Right ventricle myocardium superior (tissue), 1 donor: ENCODE measurements at regions not wholly inside any gene's neighbourhood (a gene's known extent, or its start where the extent isn't known, plus 50 kb on each side); places are given as distances from the start of the nearest gene placed in this dataset.
A peak's percentile ranks its signal among the peaks of the same experiment; 100 is the strongest.

Experiments used
- ATAC-seq: fragments of 200-7000 bp; cut with Tn5 transposase; one replicate; pipeline ENCODE4 v1.9.1; 2020; ENCODE audit warnings: mild to moderate bottlenecking; ENCODE audit not compliant: poor library complexity
- DNase-seq: peaks from one replicate; pipeline ENCODE4 v3.0.0-alpha.2; 2020
- intact Hi-C: fragments of 100-400 bp; cut with DNase I; formaldehyde crosslinking; loops from one replicate; pipeline ENCODE4 v1.11.2; 2022
- donor health status: DM: no; HTN: yes; CAD: no; lungs with severe emphysema.

DNA sequence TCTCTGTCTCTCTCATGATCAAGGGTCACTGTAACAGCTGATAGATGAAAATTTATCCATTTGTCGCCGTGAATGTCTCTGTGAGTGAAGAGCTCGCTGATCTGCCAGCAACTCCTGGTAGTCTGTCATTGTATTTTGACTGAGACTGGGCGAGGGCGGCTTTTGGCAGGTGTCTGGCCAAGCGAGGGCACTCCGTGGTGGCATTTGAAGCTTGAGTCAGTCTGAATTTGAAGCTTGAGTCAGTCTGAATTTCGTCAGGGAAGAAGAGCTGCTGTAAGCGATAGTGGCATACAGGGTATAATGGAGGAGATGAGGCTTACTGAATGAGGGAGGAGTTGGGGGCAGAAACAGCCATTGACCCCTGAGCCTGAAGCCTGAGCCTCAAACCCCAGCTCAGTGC is 56.8 kb upstream of the FAM181A start:
- intact Hi-C loops = no loop called here
- no peak for ATAC-seq
- DNase-seq = no peak

DNA sequence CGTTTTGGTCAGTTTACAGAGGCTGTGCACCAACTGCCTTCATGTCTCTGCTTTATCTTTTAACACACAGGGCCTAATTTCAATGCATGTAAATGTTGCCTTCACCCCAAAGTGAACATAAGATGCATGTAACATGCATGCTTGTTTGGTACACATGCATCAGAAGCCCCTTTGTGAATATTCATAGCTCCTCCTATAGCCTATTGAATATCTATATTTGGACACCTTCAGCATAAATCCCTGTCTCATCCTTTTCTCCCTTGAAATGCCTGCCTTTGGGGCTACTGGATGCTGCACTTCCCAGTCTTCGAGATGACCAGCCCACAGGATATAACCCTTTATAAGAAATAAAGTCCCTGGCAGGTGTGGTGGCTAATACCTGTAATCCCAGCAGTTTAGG is 57.7 kb upstream of the FAM181A start:
- intact Hi-C loops = no loop called here
- no peak for ATAC-seq
- no peak for DNase-seq

- DNase-seq = no peak
- ATAC-seq = no peak
- intact Hi-C loops = no loop called here
These were observed 59.0 kb upstream of the FAM181A start for GRCh38 chr14:93868165-93868564.

DNA sequence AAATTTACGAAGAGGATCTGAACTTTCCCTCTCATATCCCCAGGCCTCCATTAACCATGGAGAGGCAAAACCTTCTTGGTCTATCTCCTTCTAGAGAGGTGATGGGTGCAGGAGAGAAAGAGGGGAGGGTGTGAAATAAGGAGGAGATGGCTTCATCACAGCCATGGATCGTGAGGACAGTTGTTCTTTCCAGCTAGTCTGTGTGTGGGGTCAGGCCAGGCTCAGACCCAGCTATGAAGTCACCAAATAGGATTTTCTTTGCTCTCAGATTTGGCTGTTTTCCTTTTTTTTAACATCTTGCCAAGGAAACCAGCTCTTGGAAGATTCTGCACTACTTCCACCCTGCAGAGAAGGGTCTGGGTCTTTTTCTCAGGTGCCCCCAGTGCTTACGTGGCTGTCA is 64.9 kb upstream of the FAM181A start:
- no peak for ATAC-seq
- intact Hi-C loops = no loop called here

GRCh38 chr14:93861836-93862235 is 65.3 kb upstream of the FAM181A start:
- ATAC-seq = no peak
- no peak for DNase-seq
- intact Hi-C loops = no loop called here

More for the DNA sequence above, 64.9 kb upstream of the FAM181A start:
- DNase-seq = no peak

DNA sequence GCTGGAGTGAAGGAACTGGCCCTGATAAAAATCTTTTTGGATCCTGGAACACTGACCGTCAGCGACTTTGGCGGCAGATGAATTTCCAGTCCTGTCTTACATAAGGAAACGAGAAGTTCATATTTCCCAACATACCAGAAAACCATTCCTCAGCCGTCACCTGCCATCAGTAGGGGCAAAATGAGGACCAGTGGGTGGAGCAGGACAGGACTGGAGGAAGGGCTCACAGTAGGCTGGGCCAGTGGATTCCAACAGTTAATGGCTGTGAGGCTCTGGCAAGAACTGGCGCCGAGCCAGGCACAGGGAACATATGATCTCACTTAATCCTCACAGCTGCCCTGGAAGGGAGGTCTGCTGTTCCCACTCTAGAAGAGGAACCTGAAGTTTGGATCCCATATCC is 67.2 kb upstream of the FAM181A start:
- intact Hi-C loops = no loop called here
- ATAC-seq = no peak
- DNase-seq = no peak

DNA sequence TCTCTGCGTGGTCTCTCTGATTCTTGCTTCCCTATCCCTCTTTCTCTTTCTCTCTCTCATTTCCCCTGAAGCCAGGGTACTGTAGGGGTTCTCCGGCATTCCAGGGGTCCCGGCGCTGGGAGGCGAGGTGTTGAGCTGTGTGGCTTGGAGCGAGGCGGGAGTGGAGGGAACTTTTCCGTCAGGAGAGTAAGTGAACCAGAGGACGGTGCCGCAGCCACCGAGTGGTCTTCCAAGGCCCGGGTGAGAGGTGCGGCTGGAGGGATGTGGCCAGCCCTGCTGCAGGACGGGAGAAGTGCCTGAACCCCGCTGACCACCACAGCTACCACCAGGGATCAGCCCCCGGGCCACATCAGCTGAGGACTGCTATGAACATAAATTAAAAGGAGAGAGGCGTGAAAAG is 68.2 kb upstream of the FAM181A start:
- no peak for DNase-seq
- ATAC-seq = no peak
- intact Hi-C loops = no loop called here

GRCh38 chr14:93857500-93858283 is 69.4 kb upstream of the PRIMA1 start:
- DNase-seq (no peak), ATAC-seq (peak; percentile 15)
- intact Hi-C loops = no loop called here

- ATAC-seq (no peak), DNase-seq (no peak)
- intact Hi-C loops = no loop called here
These were observed 68.8 kb upstream of the PRIMA1 start for GRCh38 chr14:93857081-93857480.

- ATAC-seq = no peak
- no peak for DNase-seq
- intact Hi-C loops = no loop called here
These were observed 67.5 kb upstream of the PRIMA1 start for GRCh38 chr14:93855737-93856136.

GRCh38 chr14:93847473-93847872 is 59.2 kb upstream of the PRIMA1 start:
- no peak for ATAC-seq
- intact Hi-C loops = no loop called here
- no peak for DNase-seq

GRCh38 chr14:93838238-93838637 is 50.0 kb upstream of the PRIMA1 start:
- ATAC-seq (no peak), DNase-seq (no peak)
- intact Hi-C loops = no loop called here
